ENCODE measurements at regions not wholly inside any gene's neighbourhood (a gene's known extent, or its start where the extent isn't known, plus 50 kb on each side); places are given as distances from the start of the nearest gene placed in this dataset.
"Not testable (repeated sequence)": the region's sequence is repeated elsewhere in the genome, so short reads cannot be mapped to it uniquely, and the experiment has no call there.

- DNase-seq, result no peak
Observed at GRCh38 chr10:4633186-4633585, 192.8 kb upstream of the AKR1E2 start.

- no peak for DNase-seq
Observed at GRCh38 chr10:4632757-4633156, 193.2 kb upstream of the AKR1E2 start.

- no peak for DNase-seq
Observed at GRCh38 chr10:4626919-4627318, 199.1 kb upstream of the AKR1E2 start.

GRCh38 chr10:4623757-4624420, 202.1 kb upstream of the AKR1E2 start:
- no peak for DNase-seq

- DNase-seq, result no peak
Observed at GRCh38 chr10:4623200-4623599, 202.8 kb upstream of the AKR1E2 start.

- DNase-seq, result no peak
Observed at GRCh38 chr10:4622384-4622783, 203.6 kb upstream of the AKR1E2 start.

- DNase-seq, result no peak
Observed at GRCh38 chr10:4617589-4617988, 208.4 kb upstream of the AKR1E2 start.

GRCh38 chr10:4615042-4615441, 211.0 kb upstream of the AKR1E2 start:
- no peak for DNase-seq

GRCh38 chr10:4609251-4609650, 216.8 kb upstream of the AKR1E2 start:
- no peak for DNase-seq

- DNase-seq, result no peak
Observed at GRCh38 chr10:4607681-4608080, 218.3 kb upstream of the AKR1E2 start.

GRCh38 chr10:4606856-4607636, 219.0 kb upstream of the AKR1E2 start:
- DNase-seq, result no peak

- no peak for DNase-seq
Observed at GRCh38 chr10:4602764-4603491, 223.1 kb upstream of the AKR1E2 start.

GRCh38 chr10:4599471-4599870, 226.5 kb upstream of the AKR1E2 start:
- no peak for DNase-seq

- not testable (repeated sequence) for DNase-seq
Observed at GRCh38 chr10:4597898-4598297, 228.1 kb upstream of the AKR1E2 start.

- DNase-seq, result no peak
Observed at GRCh38 chr10:4596951-4597350, 229.1 kb upstream of the AKR1E2 start.

- no peak for DNase-seq
Observed at GRCh38 chr10:4595719-4596319, 230.2 kb upstream of the AKR1E2 start.

GRCh38 chr10:4590807-4591206, 235.2 kb upstream of the AKR1E2 start:
- DNase-seq, result no peak

GRCh38 chr10:4588824-4589223, 237.2 kb upstream of the AKR1E2 start:
- DNase-seq, result no peak

- no peak for DNase-seq
Observed at GRCh38 chr10:4587466-4587865, 238.5 kb upstream of the AKR1E2 start.

- no peak for DNase-seq
Observed at GRCh38 chr10:4586776-4587175, 239.2 kb upstream of the AKR1E2 start.

GRCh38 chr10:4581929-4582328, 244.1 kb upstream of the AKR1E2 start:
- no peak for DNase-seq

- no peak for DNase-seq
Observed at GRCh38 chr10:4579844-4580243, 246.2 kb upstream of the AKR1E2 start.

GRCh38 chr10:4576206-4576605, 249.8 kb upstream of the AKR1E2 start:
- no peak for DNase-seq

GRCh38 chr10:4569151-4569550, 256.9 kb upstream of the AKR1E2 start:
- DNase-seq, result no peak

All from activated CD4-positive, CD25-positive, alpha-beta regulatory T cell treated with anti-CD3 and anti-CD28 coated beads, Interleukin-2, amount 50 U/mL, for 72 hours (primary cell).